GM23338 (cell line): ENCODE measurements at regions not wholly inside any gene's neighbourhood (a gene's known extent, or its start where the extent isn't known, plus 50 kb on each side); places are given as distances from the start of the nearest gene placed in this dataset.

Experiments used
- ATAC-seq: fragments of 200-7000 bp; cut with Tn5 transposase; 3 replicates; pipeline ENCODE4 v1.9.1; 2020
- DNase-seq: peaks from one replicate; pipeline ENCODE4 v3.0.0-alpha.2; 2015; ENCODE audit warnings: low spot score
- H2AFZ ChIP-seq: fragments of 200-600 bp; sonication (generic); 2 replicates; pipeline ENCODE4 v1.8.0; 2016; ENCODE audit warnings: antibody characterized with exemption, mild to moderate bottlenecking, moderate library complexity
- H3F3A ChIP-seq: fragments of 200-600 bp; sonication (generic); replicated peaks from 2 replicates; pipeline ENCODE4 v1.8.0; 2017; ENCODE audit warnings: antibody characterized with exemption, mixed run types, low read depth
- H3K27ac ChIP-seq: fragments of 200-600 bp; sonication (generic); 2 replicates; pipeline ENCODE4 v1.6.1; 2016; ENCODE audit warnings: low read depth
- H3K27me3 ChIP-seq: fragments of 200-600 bp; sonication (generic); 2 replicates; pipeline ENCODE4 v1.8.0; 2016; ENCODE audit warnings: mild to moderate bottlenecking, mixed run types, moderate library complexity; ENCODE audit not compliant: insufficient read depth
- H3K36me3 ChIP-seq: fragments of 200-600 bp; sonication (generic); 2 replicates; pipeline ENCODE4 v1.8.0; 2016; ENCODE audit warnings: mild to moderate bottlenecking; ENCODE audit not compliant: insufficient read depth
- H3K4me1 ChIP-seq: fragments of 200-600 bp; sonication (generic); 2 replicates; pipeline ENCODE4 v1.8.0; 2016; ENCODE audit warnings: mild to moderate bottlenecking, moderate library complexity; ENCODE audit not compliant: insufficient read depth
- H3K4me2 ChIP-seq: fragments of 200-600 bp; sonication (generic); 2 replicates; pipeline ENCODE4 v1.7.1; 2017; ENCODE audit warnings: mixed run types
- H3K4me3 ChIP-seq: fragments of 200-600 bp; sonication (generic); 2 replicates; pipeline ENCODE4 v1.6.1; 2016; ENCODE audit warnings: mixed run types
- H3K79me2 ChIP-seq: fragments of 200-600 bp; sonication (generic); replicated peaks from 2 replicates; pipeline ENCODE4 v1.8.0; 2017; ENCODE audit warnings: mild to moderate bottlenecking; ENCODE audit not compliant: insufficient read depth
- H3K9me2 ChIP-seq: fragments of 200-600 bp; sonication (generic); 2 replicates; pipeline ENCODE4 v1.8.0; 2017; ENCODE audit not compliant: insufficient read depth
- H4K20me1 ChIP-seq: fragments of 200-600 bp; sonication (generic); replicated peaks from 2 replicates; pipeline ENCODE4 v1.8.0; 2017; ENCODE audit warnings: mild to moderate bottlenecking; ENCODE audit not compliant: insufficient read depth
- H3K27ac Mint-ChIP-seq: 2 replicates; pipeline ENCODE4 v1.8.0; 2020; ENCODE audit warnings: inconsistent platforms, mild to moderate bottlenecking, moderate library complexity, mixed read lengths
- H3K27me3 Mint-ChIP-seq: 3 replicates; pipeline ENCODE4 v1.8.0; 2022; ENCODE audit warnings: low read depth, mild to moderate bottlenecking, moderate library complexity, mixed read lengths, inconsistent platforms; ENCODE audit not compliant: insufficient read depth, poor library complexity
- H3K36me3 Mint-ChIP-seq: 3 replicates; pipeline ENCODE4 v1.8.0; 2021; ENCODE audit warnings: low read depth, mild to moderate bottlenecking, inconsistent platforms, moderate library complexity, mixed read lengths
- H3K4me1 Mint-ChIP-seq: 3 replicates; pipeline ENCODE4 v1.8.0; 2020; ENCODE audit warnings: mild to moderate bottlenecking, inconsistent platforms, mixed read lengths
- H3K4me3 Mint-ChIP-seq: 3 replicates; pipeline ENCODE4 v1.8.0; 2021; ENCODE audit warnings: moderate library complexity, mild to moderate bottlenecking, inconsistent platforms, mixed read lengths
- H3K9me3 Mint-ChIP-seq: 3 replicates; pipeline ENCODE4 v1.8.0; 2020; ENCODE audit warnings: moderate library complexity, mild to moderate bottlenecking, inconsistent platforms, mixed read lengths
- CREB1 ChIP-seq: fragments of 250-450 bp; sonication (Bioruptor Pico); IDR thresholded peaks from 2 replicates; pipeline ENCODE4 v1.5.0; 2020; ENCODE audit warnings: low read depth, mild to moderate bottlenecking, moderate library complexity
- CTCF ChIP-seq, 2 experiments: fragments of 200-600 bp in 1 of 2; sonication (generic) in 1 of 2; conservative IDR thresholded peaks; 2 replicates each; pipeline versions ENCODE4 v1.5.1 to v1.6.1; 2016 to 2017; ENCODE audit warnings: antibody characterized with exemption in 2 of 2, low read depth in 2 of 2, mild to moderate bottlenecking in 2 of 2, moderate library complexity in 1 of 2
- ETS1 ChIP-seq: IDR thresholded peaks from 2 replicates; pipeline ENCODE4 v1.6.1; 2016; ENCODE audit warnings: antibody characterized with exemption
- EZH2 ChIP-seq: fragments of 200-600 bp; sonication (generic); IDR thresholded peaks from one replicate; pipeline ENCODE4 v1.8.0; 2017; ENCODE audit warnings: antibody characterized with exemption, mild to moderate bottlenecking, low read depth; ENCODE audit not compliant: unreplicated experiment
- EZH2phosphoT487 ChIP-seq: fragments of 200-600 bp; sonication (generic); IDR thresholded peaks from one replicate; pipeline ENCODE4 v1.8.1; 2018; ENCODE audit warnings: antibody characterized with exemption; ENCODE audit not compliant: unreplicated experiment
- JUNB ChIP-seq: IDR thresholded peaks from one replicate; pipeline ENCODE4 v1.6.1; 2016; ENCODE audit warnings: antibody characterized with exemption; ENCODE audit not compliant: unreplicated experiment
- NANOG ChIP-seq: IDR thresholded peaks from 2 replicates; pipeline ENCODE4 v1.6.1; 2016; ENCODE audit warnings: antibody characterized with exemption, borderline replicate concordance
- POLR2AphosphoS5 ChIP-seq: IDR thresholded peaks from 2 replicates; pipeline ENCODE4 v1.6.1; 2016; ENCODE audit warnings: antibody characterized with exemption, low read depth
- REST ChIP-seq: IDR thresholded peaks from one replicate; pipeline ENCODE4 v1.6.1; 2018; ENCODE audit warnings: antibody characterized with exemption; ENCODE audit not compliant: unreplicated experiment
- STAT1 ChIP-seq: IDR thresholded peaks from one replicate; pipeline ENCODE4 v1.6.1; 2016; ENCODE audit warnings: antibody characterized with exemption; ENCODE audit not compliant: unreplicated experiment
- ZNF114 ChIP-seq: fragments of 250-450 bp; sonication (Bioruptor Pico); IDR thresholded peaks from 2 replicates; pipeline ENCODE4 v1.5.0; 2020; ENCODE audit warnings: mild to moderate bottlenecking, moderate library complexity
- ZNF331 ChIP-seq: fragments of 250-450 bp; sonication (Bioruptor Pico); IDR thresholded peaks from 2 replicates; pipeline ENCODE4 v1.5.0; 2020; ENCODE audit warnings: low read depth, mild to moderate bottlenecking, moderate library complexity
- ZNF462 ChIP-seq: fragments of 250-450 bp; sonication (Bioruptor Pico); IDR thresholded peaks from 2 replicates; pipeline ENCODE4 v1.5.0; 2020; ENCODE audit warnings: mild to moderate bottlenecking, moderate library complexity

- TF ChIP-seq CREB1 (CRISPR knock-in tag): no peak
Measured at GRCh38 chr6:140871911-140872310, 1260.8 kb upstream of the GJE1 start (continued).

- Mint-ChIP-seq H3K4me3 (no peak overlapping the region), H3K27ac (no peak overlapping the region), H3K9me3 (peaks cover 13% of the 10 kb centered on the region; the same call in 2 of the 3 replicates), H3K36me3 (no peaks in the 10 kb centered on the region; the same call in 2 of the 3 replicates), H3K4me1 (no peaks in the 10 kb centered on the region), H3K27me3 (no peaks in the 10 kb centered on the region)
- TF ChIP-seq CREB1 (CRISPR knock-in tag): no peak
- no peak for TF ChIP-seq ZNF331 (CRISPR knock-in tag)
- TF ChIP-seq ZNF114 (CRISPR knock-in tag): no peak
- TF ChIP-seq POLR2AphosphoS5: no peak
- no peak for TF ChIP-seq ETS1
- TF ChIP-seq ZNF462 (CRISPR knock-in tag): no peak
- no peak for TF ChIP-seq REST
- no peak for TF ChIP-seq NANOG
- no peak for TF ChIP-seq EZH2phosphoT487
- no peak for TF ChIP-seq JUNB
- no peak for TF ChIP-seq STAT1
- no peak for TF ChIP-seq CTCF (conservative IDR thresholded peaks at IDR 0.05; ENCODE audit: low read depth in 2 of 2)
- TF ChIP-seq EZH2: no peak
- DNase-seq: no peak
- H2AFZ ChIP-seq: no peak overlapping the region
- H3K27ac ChIP-seq: no peak overlapping the region
- no peak for ATAC-seq
- H4K20me1 ChIP-seq: no peaks in the 10 kb centered on the region
- no peak overlapping the region for H3K4me2 ChIP-seq
- no peaks in the 10 kb centered on the region for H3K4me1 ChIP-seq
- H3F3A ChIP-seq: no peaks in the 10 kb centered on the region
- H3K9me2 ChIP-seq: 0 out of 2 replicates have a peak, but pooled peaks cover 3% of the 10 kb centered on the region
- no peak overlapping the region for H3K4me3 ChIP-seq
- no peaks in the 10 kb centered on the region for H3K36me3 ChIP-seq
- no peaks in the 10 kb centered on the region for H3K79me2 ChIP-seq
- H3K27me3 ChIP-seq: no peaks in the 10 kb centered on the region
Measured at GRCh38 chr6:140867336-140867735, 1265.4 kb upstream of the GJE1 start.
